Panc1 (cell line): ENCODE measurements at regions not wholly inside any gene's neighbourhood (a gene's known extent, or its start where the extent isn't known, plus 50 kb on each side); places are given as distances from the start of the nearest gene placed in this dataset.

Experiments used
- ATAC-seq: fragments of 200-7000 bp; cut with Tn5 transposase; 2 replicates; pipeline ENCODE4 v1.9.1; 2020; ENCODE audit warnings: mild to moderate bottlenecking, moderate library complexity
- BruUV-seq: library from RNA; stranded (reverse); fragments of 400-500 nt; replicated peaks from 2 replicates; lab custom pipeline; 2021; lab: Mats Ljungman, UMichigan
- CTCF ChIA-PET: fragments of 300-600 bp; sonication (Branson Sonifier 250); formaldehyde crosslinking; loops from one replicate; lab custom pipeline; 2022; ENCODE audit warnings: antibody characterized with exemption; lab: Charles Lee
- POLR2A ChIA-PET: fragments of 300-600 bp; sonication (Branson Sonifier 250); formaldehyde crosslinking; loops from one replicate; lab custom pipeline; 2022; ENCODE audit warnings: antibody characterized with exemption; lab: Charles Lee
- DNase-seq: peaks from one replicate; pipeline ENCODE4 v3.0.0-alpha.2; 2010; ENCODE audit warnings: low read depth, low spot score
- H3K27ac ChIP-seq: 2 replicates; pipeline ENCODE4 v1.5.1; 2011; ENCODE audit warnings: mild to moderate bottlenecking, low read length, inconsistent platforms
- H3K27me3 ChIP-seq: fragments of 200-500 bp; sonication (Bioruptor generic); 2 replicates; pipeline ENCODE4 v1.6.0; 2014; ENCODE audit warnings: low read length, inconsistent platforms; ENCODE audit not compliant: control insufficient read depth, insufficient read depth
- H3K36me3 ChIP-seq: fragments of 200-500 bp; sonication (Bioruptor generic); 2 replicates; pipeline ENCODE4 v1.5.1; 2014; ENCODE audit warnings: inconsistent platforms, mild to moderate bottlenecking, low read length, moderate library complexity; ENCODE audit not compliant: control insufficient read depth, insufficient read depth
- H3K4me1 ChIP-seq: 2 replicates; pipeline ENCODE4 v1.5.1; 2011; ENCODE audit warnings: inconsistent platforms, mild to moderate bottlenecking, low read length, moderate library complexity; ENCODE audit not compliant: control insufficient read depth, insufficient read depth
- H3K4me3 ChIP-seq, 2 experiments: 2 replicates each; pipeline ENCODE4 v1.5.1; 2011 to 2012; ENCODE audit warnings: low read depth in 2 of 2, low read length in 2 of 2, mild to moderate bottlenecking in 2 of 2, inconsistent platforms in 1 of 2, moderate library complexity in 1 of 2
- H3K9me3 ChIP-seq: fragments of 200-500 bp; sonication (Bioruptor generic); 2 replicates; pipeline ENCODE4 v1.5.1; 2014; ENCODE audit warnings: low read depth, mild to moderate bottlenecking, inconsistent platforms, low read length, moderate library complexity; ENCODE audit not compliant: control insufficient read depth, insufficient read depth
- POLR2AphosphoS5 ChIP-seq: IDR thresholded peaks from 2 replicates; pipeline ENCODE4 v1.6.1; 2012; ENCODE audit warnings: mild to moderate bottlenecking, low read depth, low read length, moderate library complexity
- SIN3A ChIP-seq: IDR thresholded peaks from 2 replicates; pipeline ENCODE4 v1.6.1; 2012; ENCODE audit warnings: low read depth, mild to moderate bottlenecking, low read length, moderate library complexity, borderline replicate concordance; ENCODE audit not compliant: insufficient read depth
- TCF7L2 ChIP-seq: IDR thresholded peaks from 2 replicates; pipeline ENCODE4 v1.6.1; 2011; ENCODE audit warnings: mild to moderate bottlenecking, low read depth, low read length, inconsistent platforms
- in situ Hi-C: cut with HindIII; loops from 2 replicates; pipeline ENCODE4 v1.10.0; 2016; ENCODE audit warnings: low sequenced_read_pairs, low pct_unique_long_range_greater_than_20kb
- intact Hi-C: fragments of 100-400 bp; cut with micrococcal nuclease; formaldehyde crosslinking; loops from one replicate; pipeline ENCODE4 v1.10.0; 2022; ENCODE audit not compliant: unreplicated experiment
- TF ChIP-seq, protein P1 (sequence below): fragments of 450-650 bp; IDR thresholded peaks from 2 replicates; pipeline ENCODE4 v1.5.1; 2017; ENCODE audit warnings: mild to moderate bottlenecking
- TF ChIP-seq, protein P2 (sequence below), 2 experiments: IDR thresholded peaks; 2 replicates each; pipeline ENCODE4 v1.6.1; 2011 to 2012; ENCODE audit warnings: low read depth in 2 of 2, control low read depth in 1 of 2, low read length in 1 of 2, mild to moderate bottlenecking in 1 of 2, moderate library complexity in 1 of 2; ENCODE audit not compliant: insufficient read depth in 1 of 2

DNA sequence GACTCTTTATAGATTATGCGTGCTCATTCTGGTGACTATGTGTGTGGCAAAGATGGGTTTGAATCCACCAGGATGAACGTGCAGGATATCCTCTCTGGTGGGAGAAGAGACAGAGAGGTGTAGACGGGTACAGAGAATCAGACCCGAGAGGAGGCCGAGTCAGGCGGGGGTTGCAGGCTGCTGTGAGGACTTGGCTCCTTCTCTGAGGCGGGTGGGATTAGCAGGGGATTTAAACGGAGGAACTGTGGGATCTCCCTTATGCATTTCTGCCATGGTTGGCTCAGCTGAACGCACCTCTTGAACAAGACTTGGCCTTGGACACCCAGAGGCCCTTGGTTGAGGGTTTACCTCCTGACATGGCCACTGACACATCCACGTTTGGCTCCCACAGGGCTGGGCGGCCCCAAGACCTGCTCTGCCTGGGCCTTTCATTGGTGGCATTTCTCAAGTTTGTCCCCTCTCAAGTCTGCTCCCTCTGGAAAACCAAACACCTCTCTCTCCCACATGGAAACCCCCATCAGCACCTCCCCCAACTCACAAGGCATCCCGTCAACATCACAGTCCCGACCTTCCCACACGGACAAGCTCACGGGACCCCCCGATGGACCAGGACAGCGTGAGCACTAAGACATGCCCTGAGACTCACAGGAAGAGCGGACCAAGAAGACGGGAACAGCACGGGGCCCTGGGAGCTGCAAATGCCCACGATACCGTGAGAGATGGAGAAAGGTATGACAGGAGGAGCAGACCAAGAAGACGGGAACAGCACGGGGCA lies 158.3 kb downstream of the RTP5 start:
- POLR2A ChIA-PET, result no interaction called here
- in situ Hi-C loops, result no loop called here

DNA sequence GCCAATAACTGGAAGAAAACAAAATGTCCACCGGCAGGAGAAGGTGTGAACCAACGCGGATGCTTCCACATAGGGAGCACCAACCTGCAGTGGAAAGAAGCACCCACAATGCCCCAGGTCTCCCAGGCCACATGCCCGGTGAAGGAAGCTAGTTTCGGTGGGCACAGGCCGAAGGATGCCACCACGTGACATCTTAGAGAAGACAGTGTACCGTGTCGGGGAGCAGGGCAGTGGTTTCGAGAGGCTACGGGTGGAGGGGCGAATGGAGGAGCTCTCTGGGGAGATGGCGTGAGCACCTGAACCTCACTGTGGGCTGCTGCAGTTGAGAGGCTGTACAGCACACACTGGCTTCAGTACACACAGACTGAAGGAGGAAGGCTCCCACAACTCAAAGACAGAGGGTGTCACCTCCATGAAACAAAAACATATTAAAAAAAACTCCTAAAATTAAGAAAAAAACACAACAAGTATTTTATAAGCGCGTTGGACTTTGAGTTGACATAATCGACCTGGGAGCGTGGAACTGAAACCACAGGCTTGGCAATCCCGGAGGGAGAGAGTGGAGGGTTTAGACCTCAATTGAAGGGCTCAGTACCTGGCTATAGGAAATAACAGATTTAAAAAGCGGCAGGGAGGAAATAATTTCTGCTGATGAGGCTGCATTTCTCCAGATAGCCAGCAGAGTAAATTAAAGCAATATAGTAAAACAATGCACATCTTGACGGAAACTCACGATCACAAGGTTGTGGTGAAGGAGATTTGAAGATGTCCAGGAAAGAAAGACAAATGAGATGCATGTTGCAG lies 160.1 kb downstream of the RTP5 start:
- no peak for TF ChIP-seq POLR2AphosphoS5
- no peak for TF ChIP-seq TCF7L2
- TF ChIP-seq, protein P1, sequence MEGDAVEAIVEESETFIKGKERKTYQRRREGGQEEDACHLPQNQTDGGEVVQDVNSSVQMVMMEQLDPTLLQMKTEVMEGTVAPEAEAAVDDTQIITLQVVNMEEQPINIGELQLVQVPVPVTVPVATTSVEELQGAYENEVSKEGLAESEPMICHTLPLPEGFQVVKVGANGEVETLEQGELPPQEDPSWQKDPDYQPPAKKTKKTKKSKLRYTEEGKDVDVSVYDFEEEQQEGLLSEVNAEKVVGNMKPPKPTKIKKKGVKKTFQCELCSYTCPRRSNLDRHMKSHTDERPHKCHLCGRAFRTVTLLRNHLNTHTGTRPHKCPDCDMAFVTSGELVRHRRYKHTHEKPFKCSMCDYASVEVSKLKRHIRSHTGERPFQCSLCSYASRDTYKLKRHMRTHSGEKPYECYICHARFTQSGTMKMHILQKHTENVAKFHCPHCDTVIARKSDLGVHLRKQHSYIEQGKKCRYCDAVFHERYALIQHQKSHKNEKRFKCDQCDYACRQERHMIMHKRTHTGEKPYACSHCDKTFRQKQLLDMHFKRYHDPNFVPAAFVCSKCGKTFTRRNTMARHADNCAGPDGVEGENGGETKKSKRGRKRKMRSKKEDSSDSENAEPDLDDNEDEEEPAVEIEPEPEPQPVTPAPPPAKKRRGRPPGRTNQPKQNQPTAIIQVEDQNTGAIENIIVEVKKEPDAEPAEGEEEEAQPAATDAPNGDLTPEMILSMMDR, result no peak; the same call in 1 of the 2 replicates
- TF ChIP-seq SIN3A, result no peak
- TF ChIP-seq, protein P2, sequence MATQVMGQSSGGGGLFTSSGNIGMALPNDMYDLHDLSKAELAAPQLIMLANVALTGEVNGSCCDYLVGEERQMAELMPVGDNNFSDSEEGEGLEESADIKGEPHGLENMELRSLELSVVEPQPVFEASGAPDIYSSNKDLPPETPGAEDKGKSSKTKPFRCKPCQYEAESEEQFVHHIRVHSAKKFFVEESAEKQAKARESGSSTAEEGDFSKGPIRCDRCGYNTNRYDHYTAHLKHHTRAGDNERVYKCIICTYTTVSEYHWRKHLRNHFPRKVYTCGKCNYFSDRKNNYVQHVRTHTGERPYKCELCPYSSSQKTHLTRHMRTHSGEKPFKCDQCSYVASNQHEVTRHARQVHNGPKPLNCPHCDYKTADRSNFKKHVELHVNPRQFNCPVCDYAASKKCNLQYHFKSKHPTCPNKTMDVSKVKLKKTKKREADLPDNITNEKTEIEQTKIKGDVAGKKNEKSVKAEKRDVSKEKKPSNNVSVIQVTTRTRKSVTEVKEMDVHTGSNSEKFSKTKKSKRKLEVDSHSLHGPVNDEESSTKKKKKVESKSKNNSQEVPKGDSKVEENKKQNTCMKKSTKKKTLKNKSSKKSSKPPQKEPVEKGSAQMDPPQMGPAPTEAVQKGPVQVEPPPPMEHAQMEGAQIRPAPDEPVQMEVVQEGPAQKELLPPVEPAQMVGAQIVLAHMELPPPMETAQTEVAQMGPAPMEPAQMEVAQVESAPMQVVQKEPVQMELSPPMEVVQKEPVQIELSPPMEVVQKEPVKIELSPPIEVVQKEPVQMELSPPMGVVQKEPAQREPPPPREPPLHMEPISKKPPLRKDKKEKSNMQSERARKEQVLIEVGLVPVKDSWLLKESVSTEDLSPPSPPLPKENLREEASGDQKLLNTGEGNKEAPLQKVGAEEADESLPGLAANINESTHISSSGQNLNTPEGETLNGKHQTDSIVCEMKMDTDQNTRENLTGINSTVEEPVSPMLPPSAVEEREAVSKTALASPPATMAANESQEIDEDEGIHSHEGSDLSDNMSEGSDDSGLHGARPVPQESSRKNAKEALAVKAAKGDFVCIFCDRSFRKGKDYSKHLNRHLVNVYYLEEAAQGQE (IDR thresholded peaks at IDR 0.05; ENCODE audit: insufficient read depth in 1 of 2, low read depth in 2 of 2, low read length in 1 of 2), result no peak
- Histone ChIP-seq H3K27me3 (peaks cover 2% of the 10 kb centered on the region; the same call in 1 of the 2 replicates), H3K4me3 (no peak overlapping the region), H3K9me3 (no peaks in the 10 kb centered on the region), H3K27ac (no peak overlapping the region), H3K36me3 (no peaks in the 10 kb centered on the region), H3K4me1 (no peaks in the 10 kb centered on the region)
- intact Hi-C loops, result no loop called here
- POLR2A ChIA-PET, result no interaction called here
- ATAC-seq, result no peak
- in situ Hi-C loops, result no loop called here
- CTCF ChIA-PET, result no interaction called here
- no TSS peak for BruUV-seq
- DNase-seq, result no peak

More for the DNA sequence above, 158.3 kb downstream of the RTP5 start:
- no peak for ATAC-seq
- no peaks in the 10 kb centered on the region for H3K36me3 ChIP-seq
- no peak overlapping the region for H3K27ac ChIP-seq
- no peaks in the 10 kb centered on the region for H3K4me1 ChIP-seq
- H3K9me3 ChIP-seq, result no peaks in the 10 kb centered on the region
- no peak for TF ChIP-seq SIN3A
- no peak for TF ChIP-seq TCF7L2
- no peak for TF ChIP-seq POLR2AphosphoS5
- CTCF ChIA-PET, result no interaction called here
- peaks cover 7% of the 10 kb centered on the region; the same call in 1 of the 2 replicates for H3K27me3 ChIP-seq
- intact Hi-C loops, result no loop called here
- DNase-seq, result no peak
- no peak overlapping the region for H3K4me3 ChIP-seq
- no TSS peak for BruUV-seq
